ENCODE measurements at regions not wholly inside any gene's neighbourhood (a gene's known extent, or its start where the extent isn't known, plus 50 kb on each side); places are given as distances from the start of the nearest gene placed in this dataset.
A peak's percentile ranks its signal among the peaks of the same experiment; 100 is the strongest.
"Not testable (repeated sequence)": the region's sequence is repeated elsewhere in the genome, so short reads cannot be mapped to it uniquely, and the experiment has no call there.

DNA sequence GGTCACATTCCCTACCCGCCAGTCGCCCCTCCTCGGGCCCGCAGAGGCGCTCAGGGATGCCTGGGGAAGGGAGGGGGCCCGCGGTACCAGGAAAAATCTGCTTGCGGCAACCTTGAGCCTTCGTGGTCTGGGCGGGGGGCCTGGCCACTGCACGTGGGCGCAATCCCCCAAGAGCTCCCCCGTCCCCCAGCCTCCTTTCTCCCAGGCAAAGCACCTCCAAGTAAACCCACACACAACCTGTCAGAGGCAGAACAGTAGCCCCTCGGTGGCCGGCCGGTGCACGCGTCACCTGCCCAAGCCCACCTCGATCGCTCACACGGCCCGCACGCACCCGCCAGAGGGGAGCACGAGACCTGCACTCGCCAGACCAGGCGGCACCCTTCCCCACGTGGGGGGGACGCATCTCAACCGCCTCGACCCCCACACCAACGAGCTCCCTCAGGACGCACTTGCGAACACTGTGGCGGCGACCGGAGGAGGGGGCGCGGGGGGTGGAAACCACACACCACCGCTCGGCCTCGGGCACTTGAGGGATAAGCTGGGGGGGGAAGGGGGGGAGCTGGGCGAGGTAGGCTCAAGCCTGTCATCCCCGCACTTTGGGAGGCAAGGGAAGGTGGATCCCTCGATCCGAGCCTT lies 1955.7 kb upstream of the DEFB115 start:
- DNase-seq (ENCODE audit: insufficient read length, low spot score, missing footprints): peak; percentile 66
- Histone ChIP-seq H3K4me3 (ENCODE audit: insufficient read depth, low read length) (no peak overlapping the region), H2AFZ (ENCODE audit: low read length) (no peak overlapping the region), H3K36me3 (ENCODE audit: insufficient read depth, low read length) (no peaks in the 10 kb centered on the region), H4K20me1 (ENCODE audit: insufficient read depth, low read length) (no peaks in the 10 kb centered on the region), H3K27me3 (ENCODE audit: insufficient read depth, low read length) (no peaks in the 10 kb centered on the region), H3K4me2 (ENCODE audit: insufficient read depth, low read length) (no peak overlapping the region), H3K9me3 (ENCODE audit: low read depth, low read length) (no peaks in the 10 kb centered on the region), H3K4me1 (ENCODE audit: insufficient read depth, low read length) (no peaks in the 10 kb centered on the region), H3K27ac (ENCODE audit: low read depth, low read length) (no peak overlapping the region), H3K79me2 (ENCODE audit: insufficient read depth, low read length) (no peaks in the 10 kb centered on the region)
- TF ChIP-seq, protein P1, sequence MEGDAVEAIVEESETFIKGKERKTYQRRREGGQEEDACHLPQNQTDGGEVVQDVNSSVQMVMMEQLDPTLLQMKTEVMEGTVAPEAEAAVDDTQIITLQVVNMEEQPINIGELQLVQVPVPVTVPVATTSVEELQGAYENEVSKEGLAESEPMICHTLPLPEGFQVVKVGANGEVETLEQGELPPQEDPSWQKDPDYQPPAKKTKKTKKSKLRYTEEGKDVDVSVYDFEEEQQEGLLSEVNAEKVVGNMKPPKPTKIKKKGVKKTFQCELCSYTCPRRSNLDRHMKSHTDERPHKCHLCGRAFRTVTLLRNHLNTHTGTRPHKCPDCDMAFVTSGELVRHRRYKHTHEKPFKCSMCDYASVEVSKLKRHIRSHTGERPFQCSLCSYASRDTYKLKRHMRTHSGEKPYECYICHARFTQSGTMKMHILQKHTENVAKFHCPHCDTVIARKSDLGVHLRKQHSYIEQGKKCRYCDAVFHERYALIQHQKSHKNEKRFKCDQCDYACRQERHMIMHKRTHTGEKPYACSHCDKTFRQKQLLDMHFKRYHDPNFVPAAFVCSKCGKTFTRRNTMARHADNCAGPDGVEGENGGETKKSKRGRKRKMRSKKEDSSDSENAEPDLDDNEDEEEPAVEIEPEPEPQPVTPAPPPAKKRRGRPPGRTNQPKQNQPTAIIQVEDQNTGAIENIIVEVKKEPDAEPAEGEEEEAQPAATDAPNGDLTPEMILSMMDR (IDR thresholded peaks at IDR 0.05; ENCODE audit: extremely low read depth, low read depth, low read length): no peak

DNA sequence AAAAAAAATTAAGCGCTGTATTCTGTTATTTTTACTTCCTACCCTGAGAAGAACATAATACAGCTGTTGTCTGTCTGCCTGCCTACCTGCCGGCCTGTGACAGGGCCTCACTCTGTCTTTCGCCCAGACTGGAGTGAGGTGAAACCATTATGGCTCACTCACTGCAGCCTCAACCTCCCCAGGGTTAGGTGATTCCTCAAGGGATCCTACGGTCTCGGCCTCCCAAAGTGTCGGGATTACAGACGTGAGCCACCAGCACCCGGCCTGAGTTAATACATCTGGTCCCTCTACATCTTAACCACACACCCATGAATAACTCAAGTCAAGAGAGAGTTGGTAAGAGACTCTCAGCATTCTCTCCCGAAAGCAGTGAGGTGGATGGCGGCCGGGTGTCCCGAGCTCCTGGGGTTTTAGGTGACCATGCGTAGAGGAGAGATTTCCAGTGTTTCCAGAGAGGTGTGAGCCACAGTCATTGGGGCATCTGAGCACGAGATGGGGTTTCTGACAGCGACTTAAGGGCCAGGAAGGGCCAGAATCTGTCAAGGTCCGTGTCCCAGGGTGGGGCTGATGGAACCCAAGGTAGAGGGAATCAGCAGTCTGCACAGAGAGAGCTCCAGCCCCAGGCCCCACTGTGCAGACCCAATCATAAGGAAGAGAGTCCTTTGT lies 1954.4 kb upstream of the DEFB115 start:
- Histone ChIP-seq H3K27ac (ENCODE audit: low read depth, low read length) (no peak overlapping the region), H3K27me3 (ENCODE audit: insufficient read depth, low read length) (no peaks in the 10 kb centered on the region)
- DNase-seq (ENCODE audit: insufficient read length, low spot score, missing footprints): no peak

DNA sequence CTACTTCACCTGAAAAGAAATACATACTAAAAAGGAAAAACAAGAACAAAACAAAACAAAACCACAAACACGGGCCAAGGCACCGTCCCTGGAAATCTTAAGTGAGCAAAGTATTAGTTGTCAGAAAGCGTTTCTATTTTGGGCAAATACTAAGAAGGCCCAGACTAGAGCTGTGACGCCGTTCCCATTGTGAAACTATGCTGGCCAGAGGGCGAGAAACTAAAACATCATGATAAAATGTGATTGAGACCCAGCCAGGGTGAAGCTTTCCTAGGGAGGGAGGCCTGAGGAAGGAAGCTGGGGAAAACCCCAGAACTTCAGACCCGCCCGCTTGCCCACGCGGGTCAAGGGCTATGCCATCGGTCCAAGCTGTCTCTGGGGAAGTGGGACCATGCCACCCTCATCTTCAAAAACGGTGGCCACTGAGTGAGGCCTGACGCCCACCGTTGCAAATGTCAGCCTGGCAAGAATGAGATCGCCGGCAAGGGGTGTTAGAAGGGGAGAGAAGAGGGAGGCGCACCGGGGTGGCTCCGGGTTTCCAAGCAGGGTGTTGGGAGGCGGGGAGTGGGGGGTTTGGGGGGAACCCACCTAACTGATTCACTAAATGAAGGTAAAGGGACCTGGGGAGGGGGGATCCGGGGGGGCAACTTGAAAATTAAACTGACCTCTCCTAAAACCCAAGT lies 1950.9 kb upstream of the DEFB115 start:
- H2AFZ ChIP-seq (ENCODE audit: low read length): no peak overlapping the region

More for the DNA sequence above, 1954.4 kb upstream of the DEFB115 start:
- H3K79me2 ChIP-seq (ENCODE audit: insufficient read depth, low read length): no peaks in the 10 kb centered on the region
- H3K9me3 ChIP-seq (ENCODE audit: low read depth, low read length): no peaks in the 10 kb centered on the region
- H3K36me3 ChIP-seq (ENCODE audit: insufficient read depth, low read length): no peaks in the 10 kb centered on the region
- TF ChIP-seq, protein P1 (IDR thresholded peaks at IDR 0.05; ENCODE audit: extremely low read depth, low read depth, low read length): no peak
- H4K20me1 ChIP-seq (ENCODE audit: insufficient read depth, low read length): no peaks in the 10 kb centered on the region
- H3K4me1 ChIP-seq (ENCODE audit: insufficient read depth, low read length): no peaks in the 10 kb centered on the region
- H3K4me2 ChIP-seq (ENCODE audit: insufficient read depth, low read length): no peak overlapping the region
- no peak overlapping the region for H2AFZ ChIP-seq (ENCODE audit: low read length)
- no peak overlapping the region for H3K4me3 ChIP-seq (ENCODE audit: insufficient read depth, low read length)

DNA sequence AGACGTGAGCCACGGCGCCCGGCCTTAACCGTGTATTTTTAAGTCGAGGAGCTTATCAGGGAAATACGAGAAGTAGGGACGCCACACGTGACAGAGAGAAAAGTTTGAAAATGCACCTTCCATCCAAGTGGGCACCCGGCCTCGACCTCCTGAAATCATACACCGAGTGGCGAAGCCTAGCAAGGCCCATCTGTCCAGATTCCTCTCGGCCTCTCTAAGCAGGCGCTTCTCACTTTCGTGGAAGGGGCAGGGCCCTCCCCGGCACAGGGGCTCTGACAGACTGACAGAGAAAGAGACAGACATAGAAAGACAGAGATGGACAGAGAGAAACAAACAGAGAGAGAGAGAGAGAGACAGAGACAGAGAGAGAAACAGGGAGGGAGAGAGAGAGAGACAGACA lies 1950.0 kb upstream of the DEFB115 start:
- H3K36me3 ChIP-seq (ENCODE audit: insufficient read depth, low read length); H2AFZ ChIP-seq (ENCODE audit: low read length); H4K20me1 ChIP-seq (ENCODE audit: insufficient read depth, low read length); H3K27ac ChIP-seq (ENCODE audit: low read depth, low read length); H3K4me3 ChIP-seq (ENCODE audit: insufficient read depth, low read length); H3K4me2 ChIP-seq (ENCODE audit: insufficient read depth, low read length); H3K4me1 ChIP-seq (ENCODE audit: insufficient read depth, low read length); DNase-seq (ENCODE audit: insufficient read length, low spot score, missing footprints); H3K27me3 ChIP-seq (ENCODE audit: insufficient read depth, low read length); H3K79me2 ChIP-seq (ENCODE audit: insufficient read depth, low read length); H3K9me3 ChIP-seq (ENCODE audit: low read depth, low read length): not testable (repeated sequence)

More for the DNA sequence above, 1950.9 kb upstream of the DEFB115 start:
- H3K9me3 ChIP-seq (ENCODE audit: low read depth, low read length): no peaks in the 10 kb centered on the region
- DNase-seq (ENCODE audit: insufficient read length, low spot score, missing footprints): peak; percentile 54
- TF ChIP-seq, protein P1 (IDR thresholded peaks at IDR 0.05; ENCODE audit: extremely low read depth, low read depth, low read length): no peak
- H3K79me2 ChIP-seq (ENCODE audit: insufficient read depth, low read length): no peaks in the 10 kb centered on the region
- no peak overlapping the region for H3K4me3 ChIP-seq (ENCODE audit: insufficient read depth, low read length)
- no peaks in the 10 kb centered on the region for H3K27me3 ChIP-seq (ENCODE audit: insufficient read depth, low read length)
- no peak overlapping the region for H3K4me2 ChIP-seq (ENCODE audit: insufficient read depth, low read length)
- H3K36me3 ChIP-seq (ENCODE audit: insufficient read depth, low read length): no peaks in the 10 kb centered on the region
- no peaks in the 10 kb centered on the region for H3K4me1 ChIP-seq (ENCODE audit: insufficient read depth, low read length)
- H3K27ac ChIP-seq (ENCODE audit: low read depth, low read length): no peak overlapping the region
- H4K20me1 ChIP-seq (ENCODE audit: insufficient read depth, low read length): no peaks in the 10 kb centered on the region

DNA sequence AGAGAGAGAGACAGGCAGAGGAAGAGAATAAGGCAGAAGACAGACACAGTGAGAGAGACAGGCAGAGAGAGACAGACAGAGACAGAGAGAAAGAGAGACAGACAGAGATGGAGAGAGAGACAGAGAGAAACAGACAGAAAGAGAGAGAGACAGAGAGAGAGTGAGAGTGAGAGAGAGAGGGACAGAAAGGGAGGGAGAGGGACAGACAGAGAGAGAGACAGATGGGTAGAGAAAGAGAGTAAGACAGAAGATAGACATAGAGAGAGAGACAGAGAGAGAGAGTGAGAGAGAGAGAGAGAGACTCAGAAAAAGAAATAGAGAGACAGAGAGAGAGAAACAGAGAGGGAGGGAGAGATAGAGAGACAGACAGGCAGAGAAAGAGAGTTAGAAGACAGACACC lies 1948.5 kb upstream of the DEFB115 start:
- H4K20me1 ChIP-seq (ENCODE audit: insufficient read depth, low read length); DNase-seq (ENCODE audit: insufficient read length, low spot score, missing footprints); H3K4me3 ChIP-seq (ENCODE audit: insufficient read depth, low read length); H2AFZ ChIP-seq (ENCODE audit: low read length); H3K27me3 ChIP-seq (ENCODE audit: insufficient read depth, low read length); H3K4me2 ChIP-seq (ENCODE audit: insufficient read depth, low read length); H3K36me3 ChIP-seq (ENCODE audit: insufficient read depth, low read length); H3K4me1 ChIP-seq (ENCODE audit: insufficient read depth, low read length); H3K9me3 ChIP-seq (ENCODE audit: low read depth, low read length); H3K79me2 ChIP-seq (ENCODE audit: insufficient read depth, low read length); H3K27ac ChIP-seq (ENCODE audit: low read depth, low read length): not testable (repeated sequence)

DNA sequence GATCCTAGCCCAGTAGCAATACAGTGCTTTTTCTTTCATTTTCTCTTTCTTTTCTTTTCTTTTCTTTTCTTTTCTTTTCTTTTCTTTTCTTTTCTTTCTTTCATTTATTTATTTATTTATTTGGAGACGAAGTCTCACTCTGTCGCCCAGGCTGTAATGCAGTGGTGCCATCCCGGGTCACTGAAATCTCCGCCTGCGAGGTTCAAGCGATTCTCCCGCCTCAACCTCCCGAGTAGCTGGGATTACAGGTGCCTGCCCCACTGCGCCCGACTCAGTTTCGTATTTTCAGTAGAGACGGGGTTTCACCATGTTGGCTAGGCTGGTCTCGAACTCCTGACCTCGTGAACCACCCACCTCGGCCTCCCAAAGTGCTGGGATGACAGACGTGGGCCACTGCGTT lies 1948.0 kb upstream of the DEFB115 start:
- not testable (repeated sequence) for H3K36me3 ChIP-seq (ENCODE audit: insufficient read depth, low read length); H3K4me2 ChIP-seq (ENCODE audit: insufficient read depth, low read length); H3K9me3 ChIP-seq (ENCODE audit: low read depth, low read length); H4K20me1 ChIP-seq (ENCODE audit: insufficient read depth, low read length); H3K79me2 ChIP-seq (ENCODE audit: insufficient read depth, low read length); H3K4me3 ChIP-seq (ENCODE audit: insufficient read depth, low read length); H2AFZ ChIP-seq (ENCODE audit: low read length); H3K27me3 ChIP-seq (ENCODE audit: insufficient read depth, low read length); DNase-seq (ENCODE audit: insufficient read length, low spot score, missing footprints); H3K4me1 ChIP-seq (ENCODE audit: insufficient read depth, low read length); H3K27ac ChIP-seq (ENCODE audit: low read depth, low read length)
